ENCODE measurements at regions not wholly inside any gene's neighbourhood (a gene's known extent, or its start where the extent isn't known, plus 50 kb on each side); places are given as distances from the start of the nearest gene placed in this dataset.

GRCh38 chr14:59091404-59091803, 97.1 kb upstream of the DAAM1 start:
- TF ChIP-seq TCF7L2 (IDR thresholded peaks at IDR 0.05; ENCODE audit: borderline replicate concordance, extremely low read depth, insufficient read depth, insufficient read length) (no peak), SRF (IDR thresholded peaks at IDR 0.05; ENCODE audit: low read depth) (no peak), FOSL1 (IDR thresholded peaks at IDR 0.05; ENCODE audit: low read depth) (no peak), YY1 (IDR thresholded peaks at IDR 0.05; ENCODE audit: extremely low read depth, insufficient replicate concordance, low read depth, low read length) (no peak), EZH2 (IDR thresholded peaks at IDR 0.05) (no peak), POLR2AphosphoS5 (IDR thresholded peaks at IDR 0.05; ENCODE audit: low read depth, low read length) (no peak), RAD21 (IDR thresholded peaks at IDR 0.05; ENCODE audit: low read depth) (no peak), EZH2phosphoT487 (IDR thresholded peaks at IDR 0.05; ENCODE audit: borderline replicate concordance) (no peak), ZNF274 (IDR thresholded peaks at IDR 0.05; ENCODE audit: low read depth, low read length) (no peak), JUND (IDR thresholded peaks at IDR 0.05) (no peak), REST (IDR thresholded peaks at IDR 0.05; ENCODE audit: low read depth) (no peak)
- TF ChIP-seq, protein P1, sequence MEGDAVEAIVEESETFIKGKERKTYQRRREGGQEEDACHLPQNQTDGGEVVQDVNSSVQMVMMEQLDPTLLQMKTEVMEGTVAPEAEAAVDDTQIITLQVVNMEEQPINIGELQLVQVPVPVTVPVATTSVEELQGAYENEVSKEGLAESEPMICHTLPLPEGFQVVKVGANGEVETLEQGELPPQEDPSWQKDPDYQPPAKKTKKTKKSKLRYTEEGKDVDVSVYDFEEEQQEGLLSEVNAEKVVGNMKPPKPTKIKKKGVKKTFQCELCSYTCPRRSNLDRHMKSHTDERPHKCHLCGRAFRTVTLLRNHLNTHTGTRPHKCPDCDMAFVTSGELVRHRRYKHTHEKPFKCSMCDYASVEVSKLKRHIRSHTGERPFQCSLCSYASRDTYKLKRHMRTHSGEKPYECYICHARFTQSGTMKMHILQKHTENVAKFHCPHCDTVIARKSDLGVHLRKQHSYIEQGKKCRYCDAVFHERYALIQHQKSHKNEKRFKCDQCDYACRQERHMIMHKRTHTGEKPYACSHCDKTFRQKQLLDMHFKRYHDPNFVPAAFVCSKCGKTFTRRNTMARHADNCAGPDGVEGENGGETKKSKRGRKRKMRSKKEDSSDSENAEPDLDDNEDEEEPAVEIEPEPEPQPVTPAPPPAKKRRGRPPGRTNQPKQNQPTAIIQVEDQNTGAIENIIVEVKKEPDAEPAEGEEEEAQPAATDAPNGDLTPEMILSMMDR (IDR thresholded peaks at IDR 0.05 in 2 of 3, conservative IDR thresholded peaks at IDR 0.05 in 1 of 3; ENCODE audit: borderline replicate concordance in 1 of 3, insufficient read depth in 1 of 3, low read depth in 2 of 3, low read length in 2 of 3) = no peak
- TF ChIP-seq, protein P2, sequence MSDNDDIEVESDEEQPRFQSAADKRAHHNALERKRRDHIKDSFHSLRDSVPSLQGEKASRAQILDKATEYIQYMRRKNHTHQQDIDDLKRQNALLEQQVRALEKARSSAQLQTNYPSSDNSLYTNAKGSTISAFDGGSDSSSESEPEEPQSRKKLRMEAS (IDR thresholded peaks at IDR 0.05) = no peak
